ENCODE measurements at regions not wholly inside any gene's neighbourhood (a gene's known extent, or its start where the extent isn't known, plus 50 kb on each side); places are given as distances from the start of the nearest gene placed in this dataset.
"Not testable (repeated sequence)": the region's sequence is repeated elsewhere in the genome, so short reads cannot be mapped to it uniquely, and the experiment has no call there.

DNA sequence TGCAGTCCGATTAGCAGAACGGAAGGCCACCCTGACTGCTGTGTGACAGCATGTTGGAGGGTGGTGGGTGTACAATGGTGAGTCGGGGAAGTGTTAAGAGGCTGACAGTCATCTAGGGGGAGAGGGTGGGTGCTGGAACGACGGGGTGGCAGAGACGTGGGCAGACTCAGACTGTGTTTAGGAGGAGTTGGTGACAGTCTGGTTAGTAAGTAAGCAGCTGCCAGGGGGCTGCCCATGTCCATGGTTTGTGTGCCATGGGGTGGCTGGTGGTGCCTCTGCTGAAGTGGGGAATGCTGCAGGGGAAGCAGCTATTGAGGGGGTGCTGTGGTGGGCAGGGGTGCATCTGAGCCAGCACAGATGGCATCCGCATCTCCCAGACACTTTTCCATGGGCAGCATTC, 51.3 kb upstream of the BOD1 start:
- DNase-seq, result no peak

DNA sequence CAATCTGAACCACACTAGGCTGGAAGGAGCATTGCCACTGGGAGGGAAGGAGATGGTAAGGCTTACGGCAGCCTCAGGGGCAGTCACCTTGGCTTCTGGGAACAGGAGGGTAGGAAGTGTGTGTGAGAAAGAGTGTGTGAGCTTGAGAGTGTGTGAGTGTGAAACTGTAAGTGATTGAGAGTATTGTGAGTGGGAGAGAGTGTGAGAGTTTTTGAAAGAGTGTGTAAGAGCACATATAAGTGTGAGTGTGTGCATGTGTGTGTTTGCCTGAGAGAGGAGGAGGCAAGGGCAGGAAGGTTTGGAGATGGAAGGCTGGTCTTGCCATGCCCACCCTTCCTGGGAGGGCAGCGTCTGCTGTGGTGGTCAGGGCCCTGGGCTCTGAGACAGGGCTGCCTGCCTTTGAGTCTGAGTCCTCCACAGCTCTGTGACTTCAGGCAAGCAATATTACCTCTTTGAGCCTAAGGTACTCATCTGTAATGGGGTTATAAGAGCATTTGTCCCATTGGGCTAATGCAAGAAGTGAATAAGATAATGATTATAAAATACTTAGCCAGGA, 51.9 kb upstream of the BOD1 start:
- no peak for DNase-seq

DNA sequence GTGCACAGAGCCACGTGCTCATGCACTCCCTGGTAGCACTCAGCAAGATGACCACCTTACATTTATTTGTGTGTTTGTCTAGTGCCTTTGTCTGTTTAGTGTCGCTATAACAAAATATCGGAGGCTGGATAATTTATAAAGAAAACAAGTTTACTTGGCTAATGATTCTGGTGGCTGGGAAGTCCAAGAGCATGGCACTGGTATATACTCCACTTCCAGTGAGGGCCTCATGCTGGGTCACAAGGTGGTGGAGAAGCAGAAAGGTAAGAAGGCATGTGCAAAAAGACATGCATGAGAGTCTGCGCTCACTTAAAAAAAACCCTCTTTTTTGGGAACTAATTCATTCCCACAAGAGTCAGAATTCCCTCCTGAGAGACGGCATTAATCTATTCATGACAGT, 52.5 kb upstream of the BOD1 start:
- DNase-seq, result no peak

DNA sequence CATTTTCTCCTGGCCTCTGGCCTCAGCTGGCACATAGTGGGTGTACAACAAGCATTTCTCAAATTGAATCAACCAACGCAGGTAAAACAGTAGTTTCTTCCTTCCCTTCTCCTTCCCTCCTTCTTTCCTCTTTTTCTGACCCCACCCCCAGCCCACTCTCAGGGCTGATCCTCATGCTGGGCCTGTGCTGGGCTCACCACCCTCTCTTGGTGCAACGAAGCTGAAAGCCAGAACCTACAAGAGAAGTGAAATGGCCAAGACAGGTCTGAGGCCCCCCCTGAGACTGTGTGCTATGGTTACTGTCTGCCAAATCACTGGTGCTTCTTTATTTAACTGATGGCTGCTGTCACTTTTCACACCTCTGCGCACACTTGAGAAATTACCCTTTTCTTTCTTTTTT, 53.0 kb upstream of the BOD1 start:
- DNase-seq, result no peak

DNA sequence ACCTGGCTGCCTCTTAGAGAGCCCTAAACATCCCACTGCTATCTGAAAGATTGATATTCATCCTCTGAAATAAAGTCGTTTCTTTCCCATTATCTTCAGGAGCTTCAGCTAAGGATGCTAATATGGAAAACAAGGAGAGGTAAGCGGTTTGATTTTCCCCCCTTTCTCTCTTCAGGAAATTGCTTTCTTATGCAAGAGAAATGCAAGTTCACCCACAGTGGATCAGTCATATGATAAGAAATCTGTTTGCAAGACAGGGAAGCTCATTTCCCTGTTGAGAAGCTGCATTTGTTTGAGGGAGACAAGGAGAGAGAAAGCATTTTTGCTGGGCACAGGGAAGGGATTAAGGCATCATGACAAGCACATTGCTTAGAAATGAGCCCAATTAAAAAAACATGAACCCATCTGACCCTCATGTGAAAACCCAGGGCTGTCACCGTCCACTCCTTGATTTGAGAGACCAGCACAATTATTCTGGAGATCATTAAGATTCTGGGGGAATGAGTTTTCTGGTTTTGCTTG, 53.7 kb upstream of the BOD1 start:
- DNase-seq, result no peak

DNA sequence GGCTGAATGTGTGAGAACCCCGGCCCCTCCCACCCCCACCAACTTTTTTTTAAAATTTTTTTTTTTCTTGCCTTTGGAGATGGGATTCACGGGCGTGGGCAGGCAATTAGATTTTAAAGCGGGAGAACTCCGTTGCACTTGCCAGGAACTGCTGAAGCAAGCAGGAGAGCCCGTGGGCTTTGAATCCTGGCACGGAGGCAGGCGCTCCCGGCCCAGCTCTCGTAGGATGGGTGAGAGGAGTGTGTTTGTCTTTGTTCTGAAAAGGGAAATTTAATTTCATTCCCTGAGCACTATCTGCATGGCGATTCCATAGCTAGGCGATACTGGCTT, 54.3 kb upstream of the BOD1 start:
- DNase-seq, result no peak

DNA sequence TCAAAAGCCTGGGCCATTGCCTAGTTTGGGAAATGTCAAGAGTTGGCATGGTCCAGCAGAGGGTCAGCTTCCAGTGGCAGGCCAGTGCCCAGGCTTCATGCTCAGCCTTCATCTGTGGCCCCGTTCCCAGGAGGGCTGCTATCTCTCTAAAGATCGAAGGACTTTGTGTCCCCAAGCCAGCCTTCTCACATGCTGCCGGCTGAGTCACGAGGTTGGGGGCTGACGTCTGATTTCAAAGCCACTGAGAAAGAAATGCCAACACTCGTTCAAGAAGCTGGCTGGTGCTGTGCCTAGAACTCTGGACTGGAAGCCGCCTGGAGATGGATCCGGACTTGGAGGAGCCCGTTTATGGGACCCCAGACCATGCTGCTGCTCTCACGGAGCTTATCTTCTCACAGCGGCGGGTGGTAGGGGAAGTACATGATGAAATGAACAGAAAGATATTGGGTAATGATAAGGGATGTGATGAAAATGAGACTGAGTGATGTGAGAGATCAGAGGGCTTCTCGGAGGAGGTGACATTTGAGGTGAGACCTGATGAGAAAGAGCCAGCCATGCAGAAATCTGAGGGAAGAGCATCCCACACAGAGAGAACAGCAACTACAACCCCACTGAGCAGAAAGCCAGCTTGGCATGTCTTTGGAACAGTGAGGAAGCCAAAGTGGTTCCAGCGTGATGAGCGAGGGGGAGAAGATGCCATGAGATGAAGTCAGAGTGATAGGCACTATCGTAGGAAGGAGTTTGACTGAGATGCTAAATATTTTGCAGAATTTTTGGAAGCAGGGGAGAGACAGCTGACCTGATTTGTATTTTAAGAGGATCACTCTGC, 54.9 kb upstream of the BOD1 start:
- no peak for DNase-seq

DNA sequence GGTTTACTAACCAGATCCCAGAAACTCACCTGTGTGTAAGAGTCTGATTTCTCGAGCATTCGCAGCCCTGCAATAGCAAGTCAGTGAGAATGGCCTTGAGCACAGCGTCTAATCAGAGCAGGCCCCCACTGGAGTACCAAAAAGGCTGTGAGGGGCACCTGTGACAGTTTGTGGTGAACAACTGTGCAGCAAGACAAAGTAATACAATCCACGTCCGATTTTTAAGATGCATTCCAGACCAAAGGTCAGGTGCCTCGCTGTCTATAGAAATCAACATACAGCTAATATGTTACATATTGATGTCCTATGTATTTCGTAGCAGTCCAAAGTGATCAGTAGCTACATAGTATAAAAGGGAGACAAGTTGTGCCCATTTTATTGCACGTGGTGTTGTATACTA, 55.7 kb upstream of the BOD1 start:
- no peak for DNase-seq

DNA sequence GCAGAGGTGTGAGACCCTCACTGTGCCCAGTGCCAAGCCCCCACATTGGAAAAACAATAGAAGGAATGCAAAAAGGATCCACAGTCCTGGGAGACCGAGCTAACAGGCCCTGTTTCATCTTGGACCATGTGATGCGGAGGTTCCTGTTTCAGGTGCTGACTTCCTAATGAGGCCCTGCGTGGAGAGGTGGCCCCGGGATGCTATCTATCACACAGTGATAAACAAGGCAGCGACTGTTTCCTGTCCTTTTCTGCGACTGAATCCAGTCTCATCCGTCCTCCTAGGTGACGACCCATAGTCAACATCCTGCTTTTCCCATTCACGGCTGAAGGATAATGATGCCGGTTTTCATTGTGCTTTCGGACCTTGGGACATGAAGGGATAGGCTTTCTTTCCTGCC, 56.4 kb upstream of the BOD1 start:
- no peak for DNase-seq

DNA sequence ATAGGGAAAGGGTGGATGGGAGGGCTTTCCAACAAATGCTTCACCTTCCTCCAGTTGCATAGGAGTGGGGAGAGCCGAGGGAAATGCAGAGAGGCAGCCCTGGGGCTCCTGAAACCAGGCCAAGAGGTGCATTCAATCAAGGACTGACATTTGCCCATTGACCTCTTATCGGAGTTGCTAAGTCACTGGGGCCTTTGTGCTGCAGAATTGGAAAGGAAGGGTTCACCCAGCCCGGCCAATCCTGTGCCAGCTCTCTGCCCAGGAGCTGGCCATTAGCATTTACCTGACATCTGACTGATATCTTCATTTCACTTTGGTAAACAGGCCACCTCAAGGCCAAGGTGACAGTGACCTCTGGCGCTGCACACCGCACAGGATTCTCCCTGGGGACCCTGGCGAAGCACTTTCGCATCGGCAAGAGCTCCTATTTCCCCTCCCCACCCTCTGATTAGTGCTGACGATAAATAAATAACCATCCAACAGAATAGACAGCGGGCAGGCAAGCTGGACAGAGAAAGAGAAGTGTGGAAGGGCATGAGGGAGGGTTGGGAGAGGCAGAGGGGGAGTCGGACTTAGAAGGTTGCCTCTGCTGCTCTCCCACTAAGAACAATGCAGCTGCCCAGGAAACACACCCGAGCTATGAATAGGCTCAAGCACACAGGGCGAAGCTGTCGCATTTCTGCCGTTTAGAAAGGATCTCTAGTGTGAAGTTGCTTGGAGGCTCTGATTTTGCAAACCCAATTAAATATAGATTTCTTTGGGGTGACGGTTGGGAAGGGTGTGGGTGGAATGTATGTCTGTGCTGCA, 57.0 kb upstream of the BOD1 start:
- DNase-seq, result no peak

DNA sequence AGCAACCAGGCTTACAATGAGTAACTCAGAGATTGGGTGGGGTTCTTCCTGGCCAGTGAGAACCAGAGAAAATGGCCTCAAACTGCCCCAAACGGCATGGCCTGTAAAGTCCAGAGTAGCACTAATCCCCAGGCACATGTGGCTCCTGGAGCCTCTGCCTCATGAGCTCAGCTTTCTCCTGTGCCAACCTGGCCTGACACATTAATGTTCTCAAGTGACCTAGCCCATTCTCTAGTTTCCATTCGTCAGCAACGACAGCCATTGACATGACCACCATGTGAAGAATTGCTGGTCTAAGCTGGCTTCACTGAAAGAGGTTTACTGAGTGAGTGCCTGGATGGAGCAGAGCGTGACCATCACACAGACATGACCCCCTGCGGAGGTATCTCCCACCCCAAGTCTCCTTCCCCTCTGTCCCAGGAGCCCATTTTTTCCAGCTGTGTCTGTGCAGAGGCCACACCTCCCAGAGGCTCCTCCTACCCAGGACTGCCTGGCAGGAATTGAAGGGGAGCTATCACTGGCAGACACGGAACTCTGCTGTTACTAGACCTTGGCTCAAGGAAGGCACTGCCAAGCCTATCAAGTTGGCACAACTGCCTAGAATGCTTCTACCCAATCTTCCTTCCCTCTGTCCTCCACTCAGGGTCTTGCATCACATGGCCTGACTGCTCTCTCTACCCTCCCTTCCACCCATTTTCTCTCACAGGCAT, 59.0 kb upstream of the BOD1 start:
- no peak for DNase-seq

DNA sequence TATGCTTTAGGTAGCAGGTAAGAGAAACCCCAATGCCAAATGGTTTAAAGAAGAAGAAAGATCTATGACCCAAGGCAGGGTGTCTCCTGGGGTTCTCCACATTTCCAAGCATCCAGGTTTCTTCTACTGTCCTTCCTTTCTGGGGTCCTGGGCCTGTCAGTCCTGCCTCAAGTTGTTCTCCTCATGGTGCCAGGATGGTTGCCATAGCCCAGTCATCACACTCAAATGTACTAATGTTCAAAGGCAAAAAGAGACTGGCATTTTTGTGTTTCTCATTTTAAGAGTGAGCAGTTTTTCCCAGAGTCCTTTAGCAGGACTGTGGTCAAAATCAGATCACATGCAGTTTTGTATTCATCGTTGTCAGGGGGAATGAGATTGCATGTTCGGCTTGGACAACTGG, 59.9 kb upstream of the BOD1 start:
- DNase-seq, result no peak

DNA sequence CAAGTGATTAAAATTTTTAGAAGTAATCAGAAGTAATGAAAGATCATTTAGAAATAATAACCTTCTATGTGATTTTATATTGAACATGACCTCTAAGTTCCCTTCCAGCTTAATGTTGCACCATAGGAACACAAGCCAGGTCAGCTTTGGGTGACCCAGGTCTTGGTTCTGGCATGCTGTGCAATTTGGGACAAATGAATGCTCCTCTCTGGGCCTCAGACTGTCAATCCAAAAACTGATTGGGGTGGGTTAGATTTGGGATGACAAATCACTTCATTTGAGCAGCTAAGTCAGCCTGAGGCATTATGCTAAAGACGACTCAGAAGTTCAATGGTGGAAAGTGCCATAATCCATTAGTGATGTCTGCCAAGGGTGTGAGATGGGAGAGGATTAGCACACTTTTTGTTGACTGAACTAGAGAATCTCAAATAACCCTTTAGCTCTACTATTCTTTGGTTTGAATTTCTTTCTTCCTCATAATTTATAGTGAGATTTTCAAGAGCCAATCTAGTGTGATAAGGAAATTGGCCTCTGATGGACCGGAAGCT, 60.7 kb upstream of the BOD1 start:
- DNase-seq, result no peak

DNA sequence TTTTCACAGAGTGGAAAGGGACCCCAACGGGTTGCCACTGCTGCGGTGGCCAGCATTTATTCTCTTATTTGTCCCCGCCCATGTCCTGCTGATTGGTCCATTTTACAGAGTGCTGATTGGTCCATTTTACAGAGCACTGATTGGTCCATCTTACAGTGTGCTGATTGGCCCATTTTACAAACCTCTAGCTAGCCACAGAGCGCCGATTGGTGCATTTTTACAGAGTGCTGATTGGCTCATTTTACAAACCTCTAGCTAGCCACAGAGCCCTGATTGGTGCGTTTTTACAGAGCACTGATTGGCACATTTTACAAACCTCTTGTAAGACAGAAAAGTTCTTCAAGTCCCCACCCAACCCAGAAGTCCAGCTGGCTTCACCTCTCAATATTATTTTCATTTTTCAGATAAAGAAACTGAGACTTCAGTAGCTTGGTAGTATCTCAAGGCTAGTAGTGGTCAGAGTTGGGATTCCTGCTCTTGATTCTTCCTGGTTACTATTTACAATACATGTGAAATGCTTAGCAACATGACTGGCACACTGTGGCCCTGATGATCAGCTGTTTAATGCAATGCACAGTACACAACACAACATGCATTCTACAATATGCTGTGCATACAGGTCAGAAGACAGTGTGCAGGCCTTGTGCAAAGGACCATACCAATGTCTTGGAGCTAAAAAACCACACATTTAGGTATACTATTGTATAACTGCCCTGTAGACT, 63.6 kb upstream of the BOD1 start:
- no peak for DNase-seq

DNA sequence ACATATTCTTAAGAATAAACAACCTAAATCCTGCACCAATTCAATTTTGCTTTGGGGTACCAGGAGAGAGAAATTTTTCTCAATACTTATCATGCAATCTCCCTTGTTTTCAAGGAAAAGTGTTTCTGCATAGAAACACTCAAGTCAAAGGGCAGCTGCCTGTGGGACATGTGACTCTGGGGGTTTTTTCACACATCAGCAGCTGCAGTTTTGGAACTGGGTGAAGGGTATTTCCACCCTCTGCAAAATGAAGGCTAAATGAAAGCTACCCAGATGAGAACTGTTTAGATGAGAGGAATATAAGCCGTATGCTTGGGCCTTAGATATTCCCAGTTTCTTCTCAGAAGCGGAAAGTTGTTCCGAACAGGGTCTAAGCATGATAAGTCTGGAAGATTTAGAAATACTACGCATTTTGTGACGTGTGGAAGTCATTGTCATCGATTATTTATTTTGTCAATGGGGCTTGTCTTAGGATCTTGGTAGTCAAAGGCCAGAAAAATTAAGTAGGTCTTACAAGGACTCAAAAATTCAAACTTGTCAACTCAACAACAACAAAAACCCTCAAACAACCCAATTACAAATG, 64.3 kb upstream of the BOD1 start:
- DNase-seq, result no peak

DNA sequence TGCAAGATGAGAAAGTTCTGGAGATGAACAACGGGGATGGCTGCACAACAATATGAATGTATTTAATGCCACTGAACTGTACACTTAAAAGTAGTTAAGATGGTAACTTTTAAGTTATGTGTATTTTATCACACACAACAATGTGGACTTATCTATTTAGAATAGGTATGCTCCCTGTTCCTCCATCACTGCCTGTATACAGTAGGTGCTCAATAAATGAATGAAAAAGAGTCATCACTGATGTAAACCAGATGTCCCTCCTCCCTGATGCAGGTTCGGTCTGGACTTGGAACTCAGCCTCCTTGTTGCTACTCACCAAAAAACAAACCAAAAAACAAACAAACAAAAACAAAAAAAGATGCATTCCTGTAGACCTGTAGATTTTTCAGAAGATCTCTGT, 65.9 kb upstream of the BOD1 start:
- DNase-seq, result no peak

DNA sequence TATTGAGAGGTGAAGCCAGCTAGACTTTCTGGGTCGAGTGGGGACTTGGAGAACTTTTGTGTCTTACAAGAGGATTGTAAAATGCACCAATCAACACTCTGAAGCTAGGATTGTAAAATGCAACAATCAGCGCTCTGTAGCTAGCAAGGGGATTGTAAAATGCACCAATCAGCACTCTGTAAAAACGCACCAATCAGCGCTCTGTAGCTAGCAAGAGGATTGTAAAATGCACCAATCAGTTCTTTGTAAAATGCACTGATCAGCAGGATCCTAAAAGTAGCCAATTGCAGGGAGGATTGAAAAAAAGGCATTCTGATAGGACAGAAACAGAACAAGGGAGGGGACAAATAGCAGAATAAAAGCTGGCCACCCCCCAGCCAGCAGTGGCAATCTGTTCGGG, 68.1 kb upstream of the BOD1 start:
- not testable (repeated sequence) for DNase-seq

DNA sequence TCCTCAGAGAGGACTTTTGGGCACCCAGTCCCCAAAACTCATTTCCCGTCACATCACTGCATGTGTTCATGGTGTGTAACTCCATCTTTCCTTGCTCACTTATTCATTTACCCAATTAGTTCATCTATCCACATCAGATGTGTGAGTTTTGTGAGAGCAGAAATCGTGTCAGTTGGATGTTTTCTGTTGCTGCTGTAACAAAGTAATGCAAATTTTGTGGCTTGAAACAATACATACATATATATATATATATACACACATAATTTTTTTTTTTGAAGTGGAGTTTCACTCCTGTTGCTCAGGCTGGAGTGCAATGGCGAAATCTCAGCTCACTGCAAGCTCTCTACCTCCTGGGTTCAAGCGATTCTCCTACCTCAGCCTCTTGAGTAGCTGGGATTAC, 70.5 kb upstream of the BOD1 start:
- no peak for DNase-seq

DNA sequence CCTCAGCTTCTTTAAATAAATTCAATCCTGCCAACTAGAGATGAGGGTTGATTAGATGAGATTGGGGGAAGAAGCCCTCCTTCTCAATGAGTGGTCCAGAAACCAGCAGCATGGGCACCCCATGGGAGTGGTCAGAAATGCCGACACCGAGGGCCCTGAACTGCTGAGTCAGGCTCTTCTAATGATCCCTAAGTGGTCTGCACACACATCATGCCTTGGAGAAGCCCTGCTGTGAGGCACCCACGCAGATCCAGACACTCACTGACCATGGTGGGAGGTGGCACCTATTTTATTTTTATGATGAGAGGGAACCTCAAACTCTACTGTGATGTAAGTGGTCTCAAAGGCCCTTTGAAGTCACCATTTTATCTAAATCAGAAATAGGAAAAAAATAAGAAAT, 72.3 kb upstream of the BOD1 start:
- no peak for DNase-seq

DNA sequence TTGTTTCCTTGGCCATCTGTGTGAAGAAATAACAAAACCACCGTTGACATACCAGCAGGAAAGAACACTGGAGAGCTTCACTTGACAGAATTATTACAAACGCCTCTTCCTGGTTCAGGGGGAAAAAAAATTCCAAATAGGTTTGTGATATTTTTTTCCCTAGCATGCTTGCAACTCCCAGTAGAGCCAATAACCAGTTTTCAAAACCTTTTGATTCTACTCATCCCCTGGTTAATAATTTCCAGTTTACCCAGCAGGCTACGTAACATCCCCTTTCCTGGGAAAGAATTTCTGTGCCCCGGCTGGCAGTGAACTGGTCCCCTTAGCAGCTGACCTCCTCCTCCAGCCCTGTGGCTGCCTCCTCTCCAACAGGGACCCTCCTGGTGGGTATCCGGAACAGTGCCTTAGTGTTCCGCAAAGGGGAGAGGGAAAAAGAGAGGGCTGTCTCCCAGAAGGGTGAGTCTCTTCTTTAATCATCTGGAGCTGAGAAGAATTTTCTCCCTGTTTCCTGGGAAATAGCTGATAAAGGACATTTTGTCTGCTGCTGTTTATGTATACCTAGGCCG, 72.8 kb upstream of the BOD1 start:
- no peak for DNase-seq

DNA sequence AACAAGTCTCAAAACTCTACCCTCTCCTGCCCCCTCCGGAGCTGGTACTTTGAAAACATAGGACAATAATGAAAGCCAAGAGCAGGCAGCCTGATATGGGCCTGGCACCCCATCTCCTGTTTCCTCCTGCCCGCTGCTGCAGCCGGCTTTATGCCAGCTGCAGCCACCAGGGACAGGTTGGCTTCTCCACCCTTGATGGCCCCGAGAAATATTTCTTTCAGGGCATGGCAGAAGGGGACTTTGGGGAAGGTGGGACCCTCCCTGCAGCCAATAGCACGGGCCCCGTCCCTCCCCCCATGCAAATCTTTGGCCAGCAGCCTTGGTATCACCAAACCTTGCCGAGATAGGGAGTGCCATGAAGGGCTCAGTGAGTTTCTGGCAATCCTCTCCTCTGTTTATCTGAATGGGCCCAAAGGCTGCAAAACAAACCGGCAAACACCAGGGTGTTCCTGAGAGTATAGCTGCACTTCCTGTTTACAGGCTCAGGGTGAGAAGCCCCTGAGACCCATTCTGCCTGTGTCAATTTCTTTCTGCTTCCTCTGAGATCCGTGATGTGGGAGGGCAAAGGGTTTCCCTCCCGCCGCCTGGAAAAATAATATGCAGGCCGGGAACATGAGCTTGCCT, 73.4 kb upstream of the BOD1 start:
- DNase-seq, result no peak

Measured in stimulated activated naive CD4-positive, alpha-beta T cell (primary cell).